ENCODE measurements at regions not wholly inside any gene's neighbourhood (a gene's known extent, or its start where the extent isn't known, plus 50 kb on each side); places are given as distances from the start of the nearest gene placed in this dataset.

GRCh38 chr13:54165581-54166215 lies 1137.1 kb downstream of the OLFM4 start:
- DNase-seq (ENCODE audit: low read depth): no peak

GRCh38 chr13:54173996-54174395 lies 1145.4 kb downstream of the OLFM4 start:
- DNase-seq (ENCODE audit: low read depth): no peak

GRCh38 chr13:54175466-54175865 lies 1146.9 kb downstream of the OLFM4 start:
- no peak for DNase-seq (ENCODE audit: low read depth)

GRCh38 chr13:54177466-54177865 lies 1148.9 kb downstream of the OLFM4 start:
- no peak for DNase-seq (ENCODE audit: low read depth)

- DNase-seq (ENCODE audit: low read depth): no peak
Measured at GRCh38 chr13:54183166-54183565, 1154.6 kb downstream of the OLFM4 start.

- no peak for DNase-seq (ENCODE audit: low read depth)
Measured at GRCh38 chr13:54183728-54184127, 1155.1 kb downstream of the OLFM4 start.

- no peak for DNase-seq (ENCODE audit: low read depth)
Measured at GRCh38 chr13:54184576-54184975, 1156.0 kb downstream of the OLFM4 start.

- DNase-seq (ENCODE audit: low read depth): no peak
Measured at GRCh38 chr13:54185101-54185500, 1156.5 kb downstream of the OLFM4 start.

GRCh38 chr13:54185785-54186184 lies 1157.2 kb downstream of the OLFM4 start:
- DNase-seq (ENCODE audit: low read depth): no peak

- no peak for DNase-seq (ENCODE audit: low read depth)
Measured at GRCh38 chr13:54187461-54187860, 1158.8 kb downstream of the OLFM4 start.

- DNase-seq (ENCODE audit: low read depth): no peak
Measured at GRCh38 chr13:54194233-54195024, 1165.8 kb downstream of the OLFM4 start.

GRCh38 chr13:54196684-54197083 lies 1168.1 kb downstream of the OLFM4 start:
- no peak for DNase-seq (ENCODE audit: low read depth)

GRCh38 chr13:54198911-54199310 lies 1170.3 kb downstream of the OLFM4 start:
- DNase-seq (ENCODE audit: low read depth): no peak

GRCh38 chr13:54206626-54207025 lies 1178.0 kb downstream of the OLFM4 start:
- no peak for DNase-seq (ENCODE audit: low read depth)

GRCh38 chr13:54210397-54211049 lies 1181.9 kb downstream of the OLFM4 start:
- no peak for DNase-seq (ENCODE audit: low read depth)

GRCh38 chr13:54216221-54216620 lies 1187.6 kb downstream of the OLFM4 start:
- no peak for DNase-seq (ENCODE audit: low read depth)

- DNase-seq (ENCODE audit: low read depth): no peak
Measured at GRCh38 chr13:54226876-54227275, 1198.3 kb downstream of the OLFM4 start.

- DNase-seq (ENCODE audit: low read depth): no peak
Measured at GRCh38 chr13:54232700-54233099, 1204.1 kb downstream of the OLFM4 start.

- DNase-seq (ENCODE audit: low read depth): no peak
Measured at GRCh38 chr13:54234607-54235006, 1206.0 kb downstream of the OLFM4 start.

- no peak for DNase-seq (ENCODE audit: low read depth)
Measured at GRCh38 chr13:54241719-54242118, 1213.1 kb downstream of the OLFM4 start.

- DNase-seq (ENCODE audit: low read depth): no peak
Measured at GRCh38 chr13:54248306-54248705, 1219.7 kb downstream of the OLFM4 start.

- no peak for DNase-seq (ENCODE audit: low read depth)
Measured at GRCh38 chr13:54261856-54262255, 1233.2 kb downstream of the OLFM4 start.

GRCh38 chr13:54263868-54264267 lies 1235.3 kb downstream of the OLFM4 start:
- no peak for DNase-seq (ENCODE audit: low read depth)

Data from CMK (cell line).